ENCODE measurements at regions not wholly inside any gene's neighbourhood (a gene's known extent, or its start where the extent isn't known, plus 50 kb on each side); places are given as distances from the start of the nearest gene placed in this dataset.

- TF ChIP-seq CTCF (IDR thresholded peaks at IDR 0.05; ENCODE audit: control extremely low read depth in 1 of 3, insufficient read depth in 1 of 3, low read depth in 1 of 3, low read length in 3 of 3) = no peak
- no peak for TF ChIP-seq POLR2AphosphoS5 (IDR thresholded peaks at IDR 0.05; ENCODE audit: low read depth, low read length)
- no peak for TF ChIP-seq KDM5A (IDR thresholded peaks at IDR 0.05; ENCODE audit: low read length)
- TF ChIP-seq MAX (IDR thresholded peaks at IDR 0.05) = no peak
- TF ChIP-seq GTF2F1 (IDR thresholded peaks at IDR 0.05; ENCODE audit: borderline replicate concordance, low read depth, low read length) = no peak
Measured at GRCh38 chr7:26514633-26515032, 223.0 kb downstream of the SNX10 start.
